Lower leg skin (tissue), 3 donors: ENCODE measurements at regions not wholly inside any gene's neighbourhood (a gene's known extent, or its start where the extent isn't known, plus 50 kb on each side); places are given as distances from the start of the nearest gene placed in this dataset.

Experiments
- CTCF ChIP-seq, 3 donors: fragments of 450-650 bp; IDR thresholded peaks; one replicate each; pipeline ENCODE4 v1.5.1; 2016; ENCODE audit warnings: antibody characterized with exemption in 3 of 3, mild to moderate bottlenecking in 3 of 3, moderate library complexity in 2 of 3
- POLR2A ChIP-seq, 2 donors: fragments of 450-650 bp; IDR thresholded peaks; one replicate each; pipeline ENCODE4 v1.6.1; 2016 to 2017; ENCODE audit warnings: antibody characterized with exemption in 2 of 2, mild to moderate bottlenecking in 1 of 2, moderate library complexity in 1 of 2

- TF ChIP-seq CTCF (IDR thresholded peaks at IDR 0.05) (no peak), POLR2A (IDR thresholded peaks at IDR 0.05) (no peak)
Observed at GRCh38 chr5:117204404-117204803, 629.8 kb upstream of the SEMA6A start.
